ENCODE measurements at regions not wholly inside any gene's neighbourhood (a gene's known extent, or its start where the extent isn't known, plus 50 kb on each side); places are given as distances from the start of the nearest gene placed in this dataset.
A peak's percentile ranks its signal among the peaks of the same experiment; 100 is the strongest.
"Not testable (repeated sequence)": the region's sequence is repeated elsewhere in the genome, so short reads cannot be mapped to it uniquely, and the experiment has no call there.

DNA sequence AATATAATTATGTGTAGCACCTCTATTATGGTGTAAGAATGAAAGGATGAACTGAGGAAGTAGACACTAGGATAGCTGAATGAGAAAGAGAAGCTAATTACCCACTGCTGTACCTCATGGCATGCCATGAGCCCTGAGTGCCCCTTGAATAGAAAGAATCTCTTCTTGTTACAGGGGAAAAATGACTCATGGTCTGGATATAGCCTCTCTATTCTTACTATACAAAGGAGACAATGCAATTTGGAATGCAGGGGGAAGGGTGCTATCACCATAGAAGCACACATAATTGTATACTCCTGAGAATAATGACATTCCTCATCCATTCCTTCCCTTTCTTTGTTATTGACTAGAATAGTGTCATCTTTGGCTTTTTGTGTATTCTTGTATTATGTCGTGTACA, 385.2 kb downstream of the CDH7 start:
- no peak for DNase-seq

DNA sequence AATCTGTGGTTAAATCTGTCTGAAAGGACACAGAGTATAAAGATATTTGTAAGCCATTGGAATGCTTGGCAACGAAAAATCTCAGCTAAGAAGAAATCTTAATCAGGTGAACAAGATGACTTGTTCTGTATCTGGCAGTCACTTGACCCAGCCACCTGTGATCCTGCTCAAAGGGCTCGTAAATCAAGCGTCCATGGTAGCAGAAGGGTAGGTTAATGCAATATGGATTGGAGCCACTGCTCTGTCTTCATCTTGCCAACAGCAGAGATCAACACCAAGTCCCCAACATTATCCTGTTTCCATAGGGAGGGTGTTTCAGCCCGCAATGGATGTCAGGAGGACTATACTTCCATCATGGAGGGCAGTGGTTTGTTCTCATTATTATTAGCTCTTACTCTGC, 378.4 kb downstream of the CDH7 start:
- DNase-seq = no peak

DNA sequence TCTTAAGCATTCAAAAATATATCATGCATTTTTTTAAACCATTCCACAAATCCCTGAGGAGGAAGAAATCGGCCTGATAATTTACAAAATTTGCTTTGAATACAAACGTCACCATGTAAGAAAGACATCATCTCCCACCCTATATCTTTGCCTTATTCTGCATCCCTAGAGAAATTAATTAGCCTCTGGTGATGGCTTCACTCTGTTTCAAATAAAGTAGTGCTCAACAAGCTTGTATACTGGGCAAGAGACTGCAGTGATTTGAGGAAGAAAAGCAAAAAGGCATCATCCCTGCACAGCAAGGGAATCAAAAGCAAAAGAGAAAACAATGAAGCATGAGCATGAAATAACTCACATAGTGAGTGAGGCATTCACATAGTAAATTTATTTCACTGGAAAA, 375.5 kb downstream of the CDH7 start:
- no peak for DNase-seq

DNA sequence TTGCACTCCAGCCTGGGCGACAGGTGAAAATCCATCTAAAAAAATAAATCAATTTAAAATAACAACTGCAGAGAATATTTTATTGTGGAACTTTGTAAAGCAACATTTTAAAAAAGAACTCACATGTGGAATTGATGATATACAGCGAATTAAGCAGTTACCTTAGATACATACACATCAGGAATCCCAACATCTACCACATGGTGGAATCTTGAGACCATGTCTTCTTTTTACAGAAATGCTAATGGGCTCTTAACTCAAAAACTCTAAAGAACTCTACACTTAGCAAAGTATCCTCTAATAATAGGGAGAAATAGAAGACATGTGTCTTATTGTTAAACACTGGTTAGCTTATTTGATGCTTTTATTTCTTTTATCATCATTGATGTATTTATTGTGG, 373.6 kb downstream of the CDH7 start:
- no peak for DNase-seq

DNA sequence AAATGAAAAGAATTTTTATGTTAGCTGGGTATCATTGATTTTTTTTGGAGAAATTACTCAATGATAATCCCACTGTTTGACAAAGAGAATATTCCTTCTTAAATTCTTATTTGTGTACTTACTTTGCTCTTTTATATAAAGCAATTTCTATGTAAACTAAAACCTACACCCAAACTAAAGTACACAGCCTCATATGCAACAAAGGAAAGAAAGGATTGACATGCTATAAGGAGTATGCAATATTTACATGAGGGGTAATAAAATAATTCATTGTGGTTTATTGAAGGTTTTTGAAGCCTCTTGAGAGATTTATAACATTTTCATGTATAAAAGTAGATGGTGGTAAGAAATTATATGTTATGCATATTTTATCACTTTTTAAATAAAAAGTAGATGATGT, 368.5 kb downstream of the CDH7 start:
- no peak for DNase-seq

DNA sequence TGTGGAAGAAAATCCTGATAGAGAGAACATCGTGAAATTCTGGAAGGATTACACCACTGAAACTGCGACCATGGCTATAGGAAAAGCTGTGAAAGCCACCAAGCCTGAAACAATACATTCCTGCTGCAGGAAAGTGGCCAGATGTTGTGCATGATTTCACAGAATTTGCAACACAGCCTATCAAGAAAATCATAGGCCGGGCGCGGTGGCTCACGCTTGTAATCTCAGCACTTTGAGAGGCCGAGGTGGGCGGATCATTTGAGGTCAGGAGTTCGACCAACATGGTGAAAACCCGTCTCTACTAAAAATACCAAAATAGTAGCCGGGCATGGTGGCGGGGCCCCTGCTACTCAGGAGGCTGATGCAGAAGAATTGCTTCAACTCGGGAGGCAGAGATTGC, 360.2 kb downstream of the CDH7 start:
- no peak for DNase-seq

DNA sequence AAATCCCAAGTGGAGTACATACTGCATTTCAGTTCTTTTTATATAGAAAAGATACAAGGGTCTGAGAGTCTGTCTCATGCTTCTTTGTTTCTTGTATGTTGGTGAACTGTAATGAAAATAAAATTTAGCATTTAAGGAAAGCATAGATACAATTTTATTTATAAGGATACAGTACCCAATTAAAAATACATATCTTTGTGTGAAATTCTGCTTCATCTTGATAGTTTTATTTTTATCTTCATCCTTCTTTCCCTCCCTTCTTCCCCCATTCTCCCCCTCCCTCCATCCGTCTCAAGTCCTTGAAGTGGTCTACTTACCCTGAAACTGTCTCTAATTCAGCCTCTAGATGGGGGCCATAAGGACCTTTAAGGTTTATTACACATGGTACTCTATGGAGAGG, 359.8 kb downstream of the CDH7 start:
- DNase-seq = no peak

DNA sequence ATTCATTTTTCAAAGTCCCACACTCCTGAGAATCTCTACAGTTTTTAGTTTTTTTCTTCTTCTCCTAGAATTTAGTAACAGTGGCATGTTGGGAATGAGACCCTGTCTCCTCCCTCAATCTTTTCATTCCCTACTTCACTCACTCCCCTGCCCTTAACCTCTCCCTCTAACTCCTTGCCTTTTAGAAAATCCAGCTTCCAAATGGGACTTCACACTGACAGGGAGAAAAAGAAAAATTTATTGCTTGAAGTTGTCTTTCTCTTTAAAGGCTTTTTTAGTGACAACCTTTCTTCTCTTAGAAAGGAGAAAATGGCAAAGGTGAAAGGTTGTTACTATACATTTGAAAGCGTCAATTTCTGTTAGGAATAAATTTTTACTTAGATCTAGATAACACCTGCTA, 359.2 kb downstream of the CDH7 start:
- DNase-seq = no peak

DNA sequence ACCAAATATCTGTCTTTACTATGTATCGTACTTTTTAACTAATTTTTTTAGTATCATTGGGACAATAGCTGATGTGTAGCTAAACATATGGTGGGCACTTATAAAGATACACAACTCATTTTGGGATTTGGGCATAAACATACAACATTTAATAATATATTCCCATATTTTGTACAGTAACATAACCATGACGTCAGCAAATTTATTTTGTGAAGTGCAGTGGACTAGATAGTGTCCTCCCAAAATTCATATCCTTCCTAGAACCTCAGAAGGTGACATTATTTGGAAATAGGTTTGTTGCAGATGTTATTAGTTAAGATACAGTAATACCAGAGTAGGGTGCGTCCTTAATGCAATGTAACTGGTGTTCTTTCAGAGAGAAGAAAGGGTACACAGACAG, 356.7 kb downstream of the CDH7 start:
- no peak for DNase-seq

DNA sequence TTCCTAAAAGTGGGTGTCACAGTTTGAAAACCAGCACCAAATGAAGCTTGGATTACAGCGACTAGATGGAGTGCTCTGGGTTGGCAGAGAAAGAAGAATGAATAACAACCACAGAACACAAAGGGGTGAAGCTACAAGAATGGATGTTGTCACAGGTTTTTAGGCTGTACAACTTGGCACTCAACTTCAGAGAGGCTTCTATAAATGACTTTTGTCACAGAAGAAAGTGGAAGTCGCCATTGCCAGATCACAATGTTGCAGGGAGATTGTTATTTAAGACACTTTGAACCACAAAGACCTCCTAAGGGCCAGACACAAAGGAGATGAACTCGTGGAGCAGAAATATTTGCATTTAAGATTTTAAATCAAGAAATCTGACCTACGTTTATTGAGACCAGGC, 354.2 kb downstream of the CDH7 start:
- DNase-seq = no peak

DNA sequence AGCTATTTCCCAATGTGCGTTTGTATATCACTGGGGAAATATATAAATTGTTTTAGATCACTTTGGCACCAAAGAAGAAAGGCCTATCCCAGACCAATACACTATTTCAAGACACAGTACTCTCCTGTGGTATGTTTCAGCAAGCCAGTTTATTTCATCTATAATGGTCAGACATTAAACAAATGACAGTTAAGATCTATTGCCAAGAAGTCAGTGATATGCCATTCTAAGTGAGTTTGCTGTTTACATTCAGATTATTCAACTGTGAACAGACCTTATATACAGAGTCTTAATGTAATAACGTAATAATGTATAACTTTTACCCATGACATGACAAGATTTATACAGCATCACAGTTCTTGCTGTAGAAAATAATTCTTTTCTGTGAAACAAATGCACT, 352.7 kb downstream of the CDH7 start:
- DNase-seq = no peak

DNA sequence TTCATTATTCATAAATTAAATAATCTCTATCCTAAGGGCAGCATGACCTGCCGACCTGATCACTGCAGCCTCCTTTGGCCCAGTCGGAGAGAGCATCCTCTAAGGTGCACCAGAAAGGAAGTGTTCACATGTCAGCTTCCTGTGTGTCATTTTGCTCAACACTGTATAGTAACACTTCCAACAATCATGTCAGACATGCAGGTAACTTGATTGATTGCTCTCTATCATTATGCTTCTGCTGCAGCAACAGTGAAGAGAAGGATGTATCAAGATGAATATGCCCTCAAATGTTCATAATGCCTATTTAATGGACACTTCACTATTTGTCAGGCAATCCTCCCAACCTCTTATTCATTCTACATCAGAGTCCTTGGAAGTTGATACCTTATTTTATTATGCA, 332.3 kb downstream of the CDH7 start:
- DNase-seq = no peak

DNA sequence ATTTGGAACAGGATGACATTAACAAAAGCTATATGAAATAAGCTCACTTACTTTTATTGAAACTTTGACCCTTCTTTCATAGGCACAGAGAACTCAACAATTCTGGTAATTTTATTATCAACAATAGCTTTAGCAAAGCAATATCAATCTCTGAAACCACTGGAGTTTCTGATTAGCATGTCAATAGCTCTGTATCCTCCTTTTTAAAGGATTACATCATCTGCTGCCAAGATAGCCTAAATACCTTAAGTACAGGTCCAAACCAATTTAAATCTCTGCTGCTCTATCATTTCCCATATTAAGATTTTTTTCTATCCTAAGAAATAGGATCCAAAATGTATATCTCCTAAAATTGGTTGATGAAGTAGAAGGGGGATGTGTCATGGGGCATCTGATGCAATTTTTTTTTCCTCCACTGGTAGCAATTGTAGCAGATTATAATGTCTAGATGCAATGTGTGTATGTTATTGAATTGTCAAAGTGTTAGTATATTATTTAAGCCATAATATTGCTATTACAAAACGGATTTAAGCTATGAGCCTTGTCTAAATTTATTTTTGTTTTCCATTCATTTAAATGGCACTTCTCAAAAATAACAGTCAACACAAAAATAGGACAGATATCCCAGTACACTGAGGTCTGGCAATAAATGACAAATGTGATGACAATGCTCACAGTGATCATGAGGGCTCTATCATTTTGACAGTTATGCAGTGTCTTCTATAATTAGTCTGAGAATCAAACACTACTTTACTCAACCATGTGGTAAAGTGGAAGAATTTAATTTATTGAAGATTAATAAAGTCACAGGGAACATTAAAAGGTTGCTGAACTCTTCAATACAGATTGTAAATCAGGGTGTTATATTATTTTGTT, 328.4 kb downstream of the CDH7 start:
- DNase-seq = no peak

DNA sequence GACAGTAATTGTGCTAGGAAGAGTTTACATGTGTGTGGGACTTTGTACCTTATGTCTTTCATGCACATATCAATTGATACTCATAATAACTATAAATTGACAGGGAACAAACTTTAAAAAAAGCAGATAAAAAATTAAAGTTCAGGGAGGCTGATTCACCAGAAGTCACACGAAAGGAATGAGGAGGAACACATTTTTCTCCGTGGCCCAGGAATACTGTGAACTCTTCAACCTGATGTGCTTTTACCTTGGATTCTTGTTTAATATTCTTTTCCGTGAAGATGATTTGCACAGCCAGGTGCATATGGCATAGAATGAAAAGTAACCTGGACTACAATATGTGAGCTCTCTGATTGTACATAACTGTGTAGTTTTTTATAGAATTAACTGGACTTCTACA, 326.3 kb downstream of the CDH7 start:
- no peak for DNase-seq

DNA sequence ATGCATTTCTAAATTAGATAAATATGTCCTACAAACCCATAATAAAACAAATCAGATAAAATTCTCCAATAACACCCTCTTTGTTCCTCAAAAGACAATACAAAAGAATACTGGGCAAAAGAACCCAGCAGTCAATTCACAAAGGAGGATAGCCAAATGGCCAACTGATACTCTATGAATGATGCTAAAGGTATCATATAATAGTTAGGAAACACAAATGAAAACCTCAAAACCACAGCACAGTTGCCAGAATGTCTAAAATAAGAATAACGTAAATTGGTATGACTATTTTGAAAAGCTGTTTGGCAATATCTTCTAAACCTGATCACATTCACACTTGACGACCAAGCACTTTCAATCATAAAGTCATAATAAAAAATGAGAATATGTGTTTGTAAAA, 315.4 kb downstream of the CDH7 start:
- no peak for DNase-seq

DNA sequence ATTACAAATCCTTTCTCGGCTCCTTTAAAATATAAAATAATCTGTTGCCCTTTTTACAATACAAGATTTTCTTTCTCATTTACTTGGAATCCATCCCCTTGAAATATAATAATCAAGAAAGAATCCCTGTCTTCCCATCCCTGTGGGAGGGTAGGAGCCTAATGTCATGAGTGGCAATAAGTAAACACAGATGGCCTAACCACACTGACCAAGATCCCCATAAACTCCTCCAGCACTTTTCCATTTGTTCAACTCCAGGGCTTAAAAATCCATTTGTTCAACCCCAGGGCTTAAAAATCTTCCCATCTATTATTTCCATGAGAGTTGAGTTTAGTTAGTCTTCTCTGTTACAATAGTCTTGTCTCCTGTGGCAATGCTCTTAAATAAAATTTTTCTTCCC, 297.6 kb downstream of the CDH7 start:
- DNase-seq = no peak

DNA sequence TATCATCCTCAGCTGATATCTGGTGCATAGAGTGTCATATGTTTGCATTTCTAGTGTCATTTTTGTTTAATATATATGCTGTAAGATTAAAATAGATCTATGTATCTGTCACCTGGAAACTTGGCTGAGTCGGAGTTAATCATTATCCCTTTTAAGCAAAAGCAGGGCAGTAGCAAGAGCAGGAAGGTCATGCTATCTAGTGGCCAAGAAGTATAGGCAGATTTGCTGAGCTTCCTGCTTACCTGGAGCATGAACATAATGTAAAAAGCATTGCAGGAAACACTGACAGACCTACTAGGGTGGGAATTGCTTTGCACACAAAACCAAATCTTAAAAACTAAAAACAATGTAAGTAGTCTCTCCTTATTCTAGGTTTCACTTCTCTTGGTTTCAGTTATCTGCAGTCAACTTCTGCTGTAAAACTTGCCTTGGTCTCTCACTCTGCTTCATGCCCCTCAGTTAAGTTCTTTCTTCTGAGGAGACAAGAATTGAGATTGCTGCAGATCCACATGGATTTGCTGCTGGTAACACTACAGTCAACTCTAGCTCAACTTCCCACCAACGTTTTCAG, 295.3 kb downstream of the CDH7 start:
- no peak for DNase-seq

DNA sequence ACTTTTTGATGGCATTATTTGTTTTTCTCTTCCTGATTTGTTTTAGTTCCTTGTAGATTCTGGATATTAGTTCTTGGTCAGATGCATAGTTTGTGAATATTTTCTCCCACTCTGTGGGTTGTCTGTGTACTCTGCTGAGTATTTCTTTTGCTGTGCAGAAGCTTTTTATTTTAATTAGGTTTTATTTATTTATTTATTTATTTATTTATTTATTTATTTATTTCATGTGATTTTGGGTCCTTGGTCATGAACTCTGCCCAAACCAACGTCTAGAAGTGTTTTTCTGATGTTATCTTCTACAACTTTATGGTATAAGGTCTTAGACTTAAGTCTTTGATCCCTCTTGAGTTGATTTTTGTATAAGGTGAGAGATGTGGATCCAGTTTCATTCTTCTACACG, 292.2 kb downstream of the CDH7 start:
- no peak for DNase-seq

DNA sequence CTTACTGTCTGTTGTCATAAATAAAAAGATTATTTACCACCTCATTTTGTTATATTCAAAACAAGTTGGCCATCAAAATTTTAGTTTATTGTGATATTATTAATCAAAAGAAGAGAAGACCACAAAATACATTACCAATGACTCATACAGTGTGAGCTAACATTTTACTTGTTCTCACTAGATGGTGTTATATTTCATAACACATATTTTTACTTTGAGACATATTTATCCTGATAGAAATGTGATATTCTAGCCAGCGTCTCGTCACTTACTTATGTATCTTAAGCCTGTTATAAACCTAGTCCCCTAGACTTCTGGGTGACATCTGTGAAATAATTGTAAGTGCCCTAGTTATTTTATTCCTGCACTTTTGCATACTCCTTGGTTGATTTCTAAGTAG, 263.2 kb downstream of the CDH7 start:
- DNase-seq = peak in 1 of 2 experiments; percentile 36

DNA sequence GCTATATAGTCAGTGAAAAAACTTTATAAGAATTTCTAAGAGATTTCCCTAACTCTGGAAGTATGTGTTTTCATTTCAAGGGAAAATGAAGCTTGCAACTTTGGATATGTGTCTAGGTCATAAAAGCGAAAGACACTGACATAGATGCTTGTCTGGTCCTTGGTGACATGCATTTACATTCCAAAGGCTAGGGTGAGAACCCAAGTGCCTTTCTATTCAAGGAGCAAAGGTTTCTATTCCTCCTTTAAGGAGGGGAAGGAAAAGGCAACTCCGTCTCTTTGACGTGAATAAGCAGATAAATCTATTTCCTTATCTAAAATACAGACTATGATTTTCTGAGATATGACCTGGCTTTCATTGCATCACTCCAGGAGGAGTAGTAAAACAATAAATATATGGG, 261.1 kb downstream of the CDH7 start:
- no peak for DNase-seq

DNA sequence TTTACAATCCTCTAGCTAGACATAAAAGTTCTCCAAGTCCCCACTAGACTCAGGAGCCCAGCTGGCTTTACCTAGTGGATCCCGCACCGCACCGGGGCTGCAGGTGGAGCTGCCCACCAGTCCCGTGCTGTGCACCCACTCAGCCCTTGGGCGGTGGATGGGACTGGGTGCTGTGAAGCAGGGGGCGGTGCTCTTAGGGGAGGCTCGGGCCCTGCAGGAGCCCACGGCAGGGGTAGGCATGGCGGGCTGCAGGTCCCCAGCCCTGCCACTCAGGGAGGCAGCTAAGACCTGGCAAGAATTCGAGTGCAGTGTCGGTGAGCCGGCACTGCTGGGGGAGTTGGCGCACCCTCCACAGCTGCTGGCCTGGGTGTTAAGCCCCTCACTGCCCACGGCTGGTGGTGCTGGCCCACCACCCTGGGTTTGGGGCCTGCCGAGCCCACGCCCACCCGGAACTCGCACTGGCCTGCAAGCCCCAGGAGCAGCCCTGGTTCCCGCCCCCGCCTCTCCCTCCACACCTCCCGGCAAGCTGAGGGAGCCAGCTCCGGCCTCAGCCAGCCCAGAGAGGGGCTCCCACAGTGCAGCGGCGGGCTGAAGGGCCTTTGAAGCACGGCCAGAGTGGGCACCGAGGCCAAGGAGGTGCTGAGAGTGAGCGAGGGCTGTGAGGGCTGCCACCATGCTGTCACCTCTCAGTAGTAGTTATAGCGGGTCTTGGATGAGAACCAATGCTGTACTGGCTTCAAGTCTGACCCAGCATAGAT, 255.2 kb downstream of the CDH7 start:
- DNase-seq = no peak

DNA sequence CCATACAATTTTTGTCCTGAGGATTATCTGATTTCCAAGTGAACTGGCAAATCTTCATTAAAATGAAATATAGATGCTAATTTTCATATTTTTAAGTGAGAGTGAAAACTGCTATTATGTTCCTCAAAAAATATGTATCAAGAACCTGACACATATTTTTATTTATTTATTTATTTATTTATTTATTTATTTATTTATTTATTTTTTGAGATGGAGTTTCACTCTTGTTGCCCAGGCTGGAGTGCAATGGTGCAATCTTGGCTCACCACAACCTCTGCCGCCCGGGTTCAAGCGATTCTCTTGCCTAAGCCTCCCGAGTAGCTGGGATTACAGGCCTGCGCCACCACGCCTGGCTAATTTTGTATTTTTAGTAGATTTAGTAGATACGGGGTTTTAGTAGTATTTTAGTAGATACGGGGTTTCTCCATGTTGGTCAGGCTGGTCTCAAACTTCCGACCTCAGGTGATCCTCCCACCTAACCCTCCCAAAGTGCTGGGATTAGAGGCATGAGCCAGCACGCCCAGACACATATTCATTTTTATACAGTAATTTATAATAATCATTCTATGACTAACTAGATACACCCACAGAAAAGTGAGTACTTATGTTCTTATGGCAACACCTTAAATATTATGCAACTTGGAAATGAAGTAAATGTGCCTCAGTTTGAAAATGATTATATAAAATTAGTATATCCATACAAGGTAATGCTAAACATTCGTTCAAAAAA, 248.3 kb downstream of the CDH7 start:
- DNase-seq = not testable (repeated sequence)

DNA sequence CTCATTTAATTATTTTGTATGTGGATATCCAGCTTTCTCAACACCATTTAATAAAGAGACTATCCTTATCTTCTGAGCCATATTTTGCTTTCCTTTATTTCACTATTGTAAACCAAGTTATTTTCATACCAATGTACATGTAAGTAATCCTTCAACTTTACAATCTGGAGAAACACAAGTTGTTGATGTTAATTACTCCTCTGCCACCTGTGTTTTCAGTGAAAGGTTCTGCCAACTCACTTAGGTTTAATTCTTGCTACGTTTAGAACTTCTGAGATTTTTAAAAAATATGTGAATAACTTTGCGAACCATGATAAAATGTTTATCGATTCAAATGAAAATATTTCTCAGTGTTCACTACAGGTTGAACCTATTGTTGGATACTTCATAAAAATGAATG, 244.4 kb downstream of the CDH7 start:
- no peak for DNase-seq

DNA sequence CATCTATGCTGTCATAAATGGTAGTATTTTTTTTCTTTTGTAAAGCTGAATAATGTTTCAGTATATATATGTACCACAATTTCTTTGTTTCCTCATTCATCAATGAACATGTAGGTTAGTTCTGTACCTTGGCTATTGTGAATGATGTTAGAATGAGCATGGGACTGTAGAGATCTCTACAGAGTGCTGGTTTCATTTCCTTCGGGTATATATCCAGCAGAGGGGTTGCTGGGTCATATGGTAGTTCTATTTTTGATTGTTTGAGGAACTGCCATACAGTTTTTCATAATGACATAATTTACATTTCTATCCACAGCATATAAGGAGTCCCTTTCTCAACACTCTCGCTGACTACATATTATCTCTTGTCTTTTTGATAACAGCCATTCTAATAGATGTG, 243.5 kb downstream of the CDH7 start:
- no peak for DNase-seq

Data from SW 1271 (cell line).